Neural progenitor cell (in vitro differentiated cells): ENCODE measurements at regions not wholly inside any gene's neighbourhood (a gene's known extent, or its start where the extent isn't known, plus 50 kb on each side); places are given as distances from the start of the nearest gene placed in this dataset.

ENCODE experiments used
- DNase-seq: peaks from one replicate; pipeline ENCODE4 v3.0.0-alpha.2; 2016; ENCODE audit warnings: low spot score
- H2AFZ ChIP-seq: fragments of 200-600 bp; sonication (generic); replicated peaks from 2 replicates; pipeline ENCODE4 v1.6.1; 2016; ENCODE audit warnings: antibody characterized with exemption
- H3F3A ChIP-seq: fragments of 200-600 bp; sonication (generic); 2 replicates; pipeline ENCODE4 v1.6.1; 2016; ENCODE audit warnings: antibody characterized with exemption, low read depth
- H3K27ac ChIP-seq: fragments of 200-600 bp; sonication (generic); 2 replicates; pipeline ENCODE4 v1.5.1; 2016; ENCODE audit warnings: mild to moderate bottlenecking
- H3K27me3 ChIP-seq: fragments of 200-600 bp; sonication (generic); 2 replicates; pipeline ENCODE4 v1.6.1; 2016; ENCODE audit warnings: mild to moderate bottlenecking, moderate library complexity
- H3K36me3 ChIP-seq: fragments of 200-600 bp; sonication (generic); 2 replicates; pipeline ENCODE4 v1.5.1; 2016
- H3K4me1 ChIP-seq: fragments of 200-600 bp; sonication (generic); 2 replicates; pipeline ENCODE4 v1.6.1; 2016; ENCODE audit warnings: mixed run types
- H3K4me2 ChIP-seq: fragments of 200-600 bp; sonication (generic); 2 replicates; pipeline ENCODE4 v1.6.1; 2016
- H3K4me3 ChIP-seq: fragments of 200-600 bp; sonication (generic); 2 replicates; pipeline ENCODE4 v1.5.1; 2016
- H3K79me2 ChIP-seq: fragments of 200-600 bp; sonication (generic); 2 replicates; pipeline ENCODE4 v1.6.1; 2016; ENCODE audit warnings: low read depth
- H3K9ac ChIP-seq: fragments of 200-600 bp; sonication (generic); 2 replicates; pipeline ENCODE4 v1.6.1; 2016
- H3K9me3 ChIP-seq: fragments of 200-600 bp; sonication (generic); 2 replicates; pipeline ENCODE4 v1.5.1; 2016; ENCODE audit warnings: low read depth
- H4K20me1 ChIP-seq: fragments of 200-600 bp; sonication (generic); 2 replicates; pipeline ENCODE4 v1.6.1; 2016; ENCODE audit warnings: low read depth
- H3K27ac Mint-ChIP-seq: 3 replicates; pipeline ENCODE4 v1.8.0; 2021; ENCODE audit warnings: mixed read lengths
- H3K27me3 Mint-ChIP-seq: 2 replicates; pipeline ENCODE4 v1.8.0; 2022; ENCODE audit warnings: low read depth, mild to moderate bottlenecking, inconsistent platforms, moderate library complexity, mixed read lengths; ENCODE audit not compliant: insufficient read depth
- H3K36me3 Mint-ChIP-seq: 3 replicates; pipeline ENCODE4 v1.8.0; 2021; ENCODE audit warnings: mixed read lengths
- H3K4me1 Mint-ChIP-seq: 3 replicates; pipeline ENCODE4 v1.8.0; 2021; ENCODE audit warnings: mixed read lengths
- H3K4me3 Mint-ChIP-seq: 3 replicates; pipeline ENCODE4 v1.8.0; 2021; ENCODE audit warnings: mild to moderate bottlenecking, moderate library complexity, mixed read lengths
- H3K9me3 Mint-ChIP-seq: 3 replicates; pipeline ENCODE4 v1.8.0; 2020; ENCODE audit warnings: mixed read lengths
- EZH2 ChIP-seq: fragments of 200-600 bp; sonication (generic); IDR thresholded peaks from 2 replicates; pipeline ENCODE4 v1.6.1; 2017; ENCODE audit warnings: antibody characterized with exemption, mild to moderate bottlenecking, moderate library complexity
- EZH2phosphoT487 ChIP-seq: fragments of 200-600 bp; sonication (generic); IDR thresholded peaks from 2 replicates; pipeline ENCODE4 v1.6.1; 2017; ENCODE audit warnings: antibody characterized with exemption
- TF ChIP-seq, protein P1 (sequence below): fragments of 200-600 bp; sonication (generic); IDR thresholded peaks from 2 replicates; pipeline ENCODE4 v1.5.1; 2017; ENCODE audit warnings: antibody characterized with exemption, mild to moderate bottlenecking

DNA sequence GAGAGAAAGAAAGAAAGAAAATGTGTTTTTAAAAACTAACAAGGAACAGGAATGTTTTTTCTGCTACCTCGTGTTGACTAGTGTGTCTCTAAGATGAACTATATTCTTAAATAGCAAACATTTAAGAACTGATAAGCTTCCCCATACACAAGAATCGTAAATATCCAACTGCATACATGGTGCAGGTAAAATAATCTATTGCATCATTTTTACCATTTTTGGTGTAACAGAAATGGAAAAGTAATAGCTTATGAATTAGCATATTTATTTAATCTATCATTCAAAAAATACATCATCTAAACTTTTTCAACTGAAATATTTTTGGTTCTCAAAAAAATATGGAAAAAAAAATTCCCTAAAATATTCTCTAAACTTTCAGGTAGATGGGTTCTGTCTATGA is 59.7 kb upstream of the RAD23B start:
- H3K4me3 Mint-ChIP-seq: no peak overlapping the region
- H3K27ac Mint-ChIP-seq: no peak overlapping the region
- H3K4me3 ChIP-seq: no peak overlapping the region
- no peak overlapping the region for H3K4me2 ChIP-seq
- TF ChIP-seq EZH2 (no peak), EZH2phosphoT487 (no peak)
- TF ChIP-seq, protein P1, sequence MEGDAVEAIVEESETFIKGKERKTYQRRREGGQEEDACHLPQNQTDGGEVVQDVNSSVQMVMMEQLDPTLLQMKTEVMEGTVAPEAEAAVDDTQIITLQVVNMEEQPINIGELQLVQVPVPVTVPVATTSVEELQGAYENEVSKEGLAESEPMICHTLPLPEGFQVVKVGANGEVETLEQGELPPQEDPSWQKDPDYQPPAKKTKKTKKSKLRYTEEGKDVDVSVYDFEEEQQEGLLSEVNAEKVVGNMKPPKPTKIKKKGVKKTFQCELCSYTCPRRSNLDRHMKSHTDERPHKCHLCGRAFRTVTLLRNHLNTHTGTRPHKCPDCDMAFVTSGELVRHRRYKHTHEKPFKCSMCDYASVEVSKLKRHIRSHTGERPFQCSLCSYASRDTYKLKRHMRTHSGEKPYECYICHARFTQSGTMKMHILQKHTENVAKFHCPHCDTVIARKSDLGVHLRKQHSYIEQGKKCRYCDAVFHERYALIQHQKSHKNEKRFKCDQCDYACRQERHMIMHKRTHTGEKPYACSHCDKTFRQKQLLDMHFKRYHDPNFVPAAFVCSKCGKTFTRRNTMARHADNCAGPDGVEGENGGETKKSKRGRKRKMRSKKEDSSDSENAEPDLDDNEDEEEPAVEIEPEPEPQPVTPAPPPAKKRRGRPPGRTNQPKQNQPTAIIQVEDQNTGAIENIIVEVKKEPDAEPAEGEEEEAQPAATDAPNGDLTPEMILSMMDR: no peak
- no peaks in the 10 kb centered on the region for H4K20me1 ChIP-seq
- no peaks in the 10 kb centered on the region for H3K79me2 ChIP-seq
- no peak overlapping the region for H3K9ac ChIP-seq
- H3K27me3 ChIP-seq: no peaks in the 10 kb centered on the region
- H3F3A ChIP-seq: peaks cover 16% of the 10 kb centered on the region
- no peaks in the 10 kb centered on the region for H3K9me3 ChIP-seq
- H3K4me1 Mint-ChIP-seq: peaks cover 24% of the 10 kb centered on the region
- no peaks in the 10 kb centered on the region for H3K36me3 ChIP-seq
- peaks cover 19% of the 10 kb centered on the region for H3K4me1 ChIP-seq
- H2AFZ ChIP-seq: no peak overlapping the region
- no peak overlapping the region for H3K27ac ChIP-seq
- H3K9me3 Mint-ChIP-seq: no peaks in the 10 kb centered on the region
- no peak for DNase-seq
- peaks cover 3% of the 10 kb centered on the region for H3K27me3 Mint-ChIP-seq
- no peaks in the 10 kb centered on the region for H3K36me3 Mint-ChIP-seq

DNA sequence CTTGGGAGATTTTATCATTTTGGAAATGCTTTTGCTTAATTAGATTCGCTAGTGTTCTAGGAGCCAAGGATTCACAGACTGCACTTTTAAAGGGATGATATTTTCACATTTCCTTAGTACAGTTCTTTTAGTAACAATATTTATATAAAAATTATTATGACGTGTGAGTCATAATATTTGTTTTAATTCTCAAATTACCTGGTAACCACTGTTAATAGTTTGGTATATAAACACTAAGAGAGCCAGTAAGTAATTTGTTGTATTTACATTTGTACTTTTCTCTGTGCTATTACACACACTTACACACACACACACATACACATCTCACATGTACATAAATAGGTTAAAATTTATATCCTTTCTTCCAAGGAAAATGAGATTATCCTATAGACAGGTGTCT is 58.8 kb upstream of the RAD23B start:
- H3F3A ChIP-seq: peaks cover 20% of the 10 kb centered on the region
- H3K79me2 ChIP-seq: no peaks in the 10 kb centered on the region
- no peak overlapping the region for H3K4me2 ChIP-seq
- H3K4me1 ChIP-seq: peaks cover 28% of the 10 kb centered on the region
- Mint-ChIP-seq H3K27ac (no peak overlapping the region), H3K9me3 (no peaks in the 10 kb centered on the region), H3K36me3 (no peaks in the 10 kb centered on the region), H3K4me3 (no peak overlapping the region), H3K27me3 (peaks cover 6% of the 10 kb centered on the region), H3K4me1 (peaks cover 33% of the 10 kb centered on the region)
- H3K36me3 ChIP-seq: no peaks in the 10 kb centered on the region
- no peak overlapping the region for H3K4me3 ChIP-seq
- no peak overlapping the region for H3K9ac ChIP-seq
- no peaks in the 10 kb centered on the region for H4K20me1 ChIP-seq
- H3K27ac ChIP-seq: no peak overlapping the region
- H2AFZ ChIP-seq: no peak overlapping the region
- no peaks in the 10 kb centered on the region for H3K9me3 ChIP-seq
- TF ChIP-seq EZH2phosphoT487 (no peak), EZH2 (no peak)
- TF ChIP-seq, protein P1: no peak
- H3K27me3 ChIP-seq: no peaks in the 10 kb centered on the region
- no peak for DNase-seq

DNA sequence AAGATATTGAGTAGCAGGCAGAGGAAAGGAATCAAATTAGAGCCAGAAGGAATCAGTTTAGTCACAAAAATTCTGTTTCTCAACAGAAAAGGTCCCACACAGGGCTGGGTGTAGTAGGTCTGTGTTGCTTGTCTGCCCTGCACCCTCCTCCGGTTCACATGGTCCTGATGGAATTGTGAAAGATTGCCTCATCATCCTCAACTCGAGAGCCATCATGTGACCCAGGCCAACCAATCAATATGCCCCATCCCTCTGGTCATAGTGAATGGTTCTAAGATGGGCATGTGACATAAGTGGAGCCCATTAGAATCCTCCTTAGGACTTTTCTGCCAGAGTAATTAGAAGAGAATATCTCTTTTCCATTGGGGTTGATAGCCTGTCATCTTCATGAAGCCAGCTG is 56.7 kb upstream of the RAD23B start:
- no peak overlapping the region for H3K27ac ChIP-seq
- H3K9me3 ChIP-seq: no peaks in the 10 kb centered on the region
- peaks cover 6% of the 10 kb centered on the region for H3K27me3 Mint-ChIP-seq
- H2AFZ ChIP-seq: no peak overlapping the region
- peaks cover 26% of the 10 kb centered on the region for H3K4me1 ChIP-seq
- no peaks in the 10 kb centered on the region for H3K79me2 ChIP-seq
- no peak for DNase-seq
- H3K9ac ChIP-seq: no peak overlapping the region
- TF ChIP-seq EZH2phosphoT487 (no peak), EZH2 (no peak)
- TF ChIP-seq, protein P1: no peak
- peaks cover 17% of the 10 kb centered on the region for H3F3A ChIP-seq
- H3K4me1 Mint-ChIP-seq: peaks cover 35% of the 10 kb centered on the region
- no peak overlapping the region for H3K4me3 Mint-ChIP-seq
- no peaks in the 10 kb centered on the region for H3K9me3 Mint-ChIP-seq
- H3K4me3 ChIP-seq: no peak overlapping the region
- peaks cover 2% of the 10 kb centered on the region for H3K36me3 Mint-ChIP-seq
- no peaks in the 10 kb centered on the region for H4K20me1 ChIP-seq
- H3K36me3 ChIP-seq: no peaks in the 10 kb centered on the region
- no peaks in the 10 kb centered on the region for H3K27me3 ChIP-seq
- no peak overlapping the region for H3K4me2 ChIP-seq
- H3K27ac Mint-ChIP-seq: no peak overlapping the region

DNA sequence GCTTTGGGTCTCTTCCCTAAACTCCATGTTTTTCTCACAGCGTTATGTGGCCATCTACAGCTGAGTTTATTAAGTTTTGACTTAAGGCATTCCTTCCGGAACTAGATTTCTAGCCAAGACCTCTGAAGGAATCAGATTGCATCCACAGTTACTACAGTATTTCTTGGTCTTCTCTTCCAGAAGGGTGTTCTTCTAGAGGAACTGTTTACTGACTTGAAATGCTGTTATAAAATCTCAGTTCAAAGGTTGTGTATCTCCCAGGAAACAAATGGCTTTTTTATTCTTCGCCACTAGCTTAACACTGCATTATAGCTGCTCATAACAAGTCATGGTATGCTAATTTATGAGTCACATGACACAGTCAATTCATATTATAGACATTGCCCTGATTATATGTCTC is 55.3 kb upstream of the RAD23B start:
- H3K27me3 ChIP-seq: no peaks in the 10 kb centered on the region
- H3K36me3 ChIP-seq: no peaks in the 10 kb centered on the region
- H3F3A ChIP-seq: peaks cover 8% of the 10 kb centered on the region
- Mint-ChIP-seq H3K4me1 (peaks cover 24% of the 10 kb centered on the region), H3K27ac (no peak overlapping the region), H3K27me3 (peaks cover 6% of the 10 kb centered on the region), H3K4me3 (no peak overlapping the region), H3K9me3 (no peaks in the 10 kb centered on the region), H3K36me3 (peaks cover 2% of the 10 kb centered on the region)
- H3K4me3 ChIP-seq: no peak overlapping the region
- H3K9ac ChIP-seq: no peak overlapping the region
- no peaks in the 10 kb centered on the region for H3K79me2 ChIP-seq
- H3K4me2 ChIP-seq: no peak overlapping the region
- H4K20me1 ChIP-seq: no peaks in the 10 kb centered on the region
- no peaks in the 10 kb centered on the region for H3K9me3 ChIP-seq
- TF ChIP-seq, protein P1: no peak
- TF ChIP-seq EZH2 (no peak), EZH2phosphoT487 (no peak)
- no peak overlapping the region for H2AFZ ChIP-seq
- H3K4me1 ChIP-seq: peaks cover 18% of the 10 kb centered on the region
- no peak for DNase-seq
- no peak overlapping the region for H3K27ac ChIP-seq
